Activated CD8-positive, alpha-beta memory T cell treated with anti-CD3 and anti-CD28 coated beads for 24 hours (primary cell): ENCODE measurements at regions not wholly inside any gene's neighbourhood (a gene's known extent, or its start where the extent isn't known, plus 50 kb on each side); places are given as distances from the start of the nearest gene placed in this dataset.

Source experiments
- DNase-seq: peaks from one replicate; pipeline ENCODE4 v3.0.0-alpha.2; 2020

GRCh38 chr17:72024457-72024856, 96.4 kb upstream of the SOX9 start:
- DNase-seq = no peak

- no peak for DNase-seq
Measured at GRCh38 chr17:72025113-72025512, 95.7 kb upstream of the SOX9 start.

GRCh38 chr17:72030067-72030899, 90.5 kb upstream of the SOX9 start:
- DNase-seq = peak; percentile 57

- DNase-seq = no peak
Measured at GRCh38 chr17:72031219-72031884, 89.5 kb upstream of the SOX9 start.

GRCh38 chr17:72033334-72033733, 87.5 kb upstream of the SOX9 start:
- DNase-seq = no peak

GRCh38 chr17:72034000-72034399, 86.8 kb upstream of the SOX9 start:
- DNase-seq = no peak

GRCh38 chr17:72038427-72038826, 82.4 kb upstream of the SOX9 start:
- no peak for DNase-seq

- no peak for DNase-seq
Measured at GRCh38 chr17:72039490-72039889, 81.3 kb upstream of the SOX9 start.

- DNase-seq = no peak
Measured at GRCh38 chr17:72046178-72046577, 74.6 kb upstream of the SOX9 start.

- no peak for DNase-seq
Measured at GRCh38 chr17:72046643-72047612, 73.9 kb upstream of the SOX9 start.

- no peak for DNase-seq
Measured at GRCh38 chr17:72049914-72050313, 70.9 kb upstream of the SOX9 start.

GRCh38 chr17:72053036-72053435, 67.8 kb upstream of the SOX9 start:
- DNase-seq = no peak

- no peak for DNase-seq
Measured at GRCh38 chr17:72053449-72053848, 67.4 kb upstream of the SOX9 start.

GRCh38 chr17:72056155-72056554, 64.7 kb upstream of the SOX9 start:
- no peak for DNase-seq

- DNase-seq = no peak
Measured at GRCh38 chr17:72056727-72057290, 64.0 kb upstream of the SOX9 start.

GRCh38 chr17:72060084-72060483, 60.7 kb upstream of the SOX9 start:
- no peak for DNase-seq

- DNase-seq = no peak
Measured at GRCh38 chr17:72063262-72063661, 57.6 kb upstream of the SOX9 start.

GRCh38 chr17:72063756-72064450, 56.9 kb upstream of the SOX9 start:
- DNase-seq = no peak

- no peak for DNase-seq
Measured at GRCh38 chr17:72064606-72065193, 56.1 kb upstream of the SOX9 start.

GRCh38 chr17:72065556-72065955, 55.3 kb upstream of the SOX9 start:
- no peak for DNase-seq

- DNase-seq = no peak
Measured at GRCh38 chr17:72068643-72069042, 52.2 kb upstream of the SOX9 start.
